HG03571 (cell line): ENCODE measurements at regions not wholly inside any gene's neighbourhood (a gene's known extent, or its start where the extent isn't known, plus 50 kb on each side); places are given as distances from the start of the nearest gene placed in this dataset.
"Not testable (repeated sequence)": the region's sequence is repeated elsewhere in the genome, so short reads cannot be mapped to it uniquely, and the experiment has no call there.

Experiments
- ATAC-seq: cut with Tn5 transposase; IDR thresholded peaks from one replicate; pipeline ENCODE4 v1.9.1; 2021; ENCODE audit not compliant: unreplicated experiment

DNA sequence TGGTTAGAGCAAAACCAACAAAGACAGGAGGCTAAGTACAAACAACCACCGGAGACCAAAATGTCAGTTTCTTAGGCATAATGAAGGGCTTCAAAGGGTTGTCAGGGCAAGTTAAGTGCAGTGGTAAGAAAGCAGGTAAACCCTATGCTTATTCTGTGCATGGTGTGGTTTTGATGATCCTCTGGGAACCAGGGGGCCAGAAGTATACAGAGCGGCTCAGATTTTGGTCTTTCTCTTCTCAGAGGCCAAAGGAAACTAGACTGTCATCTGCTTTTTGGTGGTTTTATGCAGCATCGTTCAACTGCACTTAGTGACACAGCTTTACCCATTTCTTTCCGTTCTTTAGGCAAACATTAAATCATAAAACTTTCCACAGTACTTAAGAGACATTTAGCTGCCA, 332.7 kb upstream of the CELF2 start:
- ATAC-seq = no peak

GRCh38 chr10:10685566-10685965, 332.1 kb upstream of the CELF2 start:
- no peak for ATAC-seq

DNA sequence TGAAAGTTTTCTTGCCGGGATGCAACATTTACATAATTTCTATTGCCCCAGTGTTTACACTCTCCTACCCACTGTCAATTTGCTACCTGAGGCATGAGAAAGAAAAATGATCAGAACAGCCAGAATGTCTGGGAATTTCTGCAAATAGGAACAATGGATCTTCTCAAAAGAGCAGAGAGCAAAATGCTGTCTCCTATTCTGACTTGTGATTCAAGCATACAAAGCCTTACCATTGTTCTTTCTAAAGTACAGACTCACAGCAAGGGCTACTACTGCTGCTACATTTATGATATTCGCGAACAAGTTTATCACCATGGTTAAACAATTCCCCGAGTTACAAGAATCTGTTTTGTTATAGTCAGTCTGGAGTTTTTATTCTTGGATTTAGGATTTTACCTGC, 329.9 kb upstream of the CELF2 start:
- no peak for ATAC-seq

DNA sequence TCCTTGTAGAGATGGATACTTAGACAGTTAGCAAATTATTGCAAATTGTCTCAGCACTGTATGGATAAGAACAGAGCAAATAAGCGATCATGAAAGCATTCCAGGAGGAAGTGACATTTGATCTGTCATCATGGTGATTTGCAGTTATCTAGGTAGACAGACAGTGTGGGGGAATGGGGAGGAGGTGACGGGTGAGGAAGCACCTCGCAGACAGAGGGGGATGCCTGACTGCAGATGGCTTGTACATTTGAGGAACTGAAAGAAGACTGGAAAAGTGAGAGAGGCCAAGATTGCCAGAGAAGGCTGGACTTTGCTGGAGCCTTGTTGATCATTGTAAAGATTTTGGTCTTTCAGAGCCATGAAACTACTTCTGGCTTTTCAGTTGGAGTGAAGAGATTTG, 318.2 kb upstream of the CELF2 start:
- ATAC-seq = no peak

DNA sequence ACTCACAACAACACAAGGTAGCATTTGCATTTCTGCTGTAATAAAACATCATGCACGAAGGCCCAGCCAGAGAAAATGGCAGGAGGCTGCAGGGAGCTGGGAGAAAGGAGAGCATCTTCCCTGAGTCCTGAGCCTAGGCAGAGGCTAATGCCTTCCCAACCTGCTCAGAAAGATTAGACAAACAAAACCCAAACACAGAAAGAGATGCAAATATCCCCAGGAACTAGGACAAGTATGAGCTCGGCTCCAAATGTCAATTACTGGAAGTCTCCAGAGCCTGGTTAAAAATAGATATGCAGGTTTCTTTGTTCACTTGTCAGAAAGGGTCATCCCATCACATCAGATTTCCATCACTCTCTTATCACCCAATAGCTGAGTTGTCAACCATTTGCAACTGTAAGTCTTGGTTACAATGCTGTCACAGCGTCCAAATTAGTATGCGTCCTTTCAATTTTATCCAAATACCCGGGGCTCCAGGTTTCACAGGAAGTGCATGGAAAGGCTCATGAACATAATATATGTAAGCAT, 316.5 kb upstream of the CELF2 start:
- no peak for ATAC-seq

GRCh38 chr10:10702211-10702610, 315.5 kb upstream of the CELF2 start:
- no peak for ATAC-seq

GRCh38 chr10:10703382-10703781, 314.3 kb upstream of the CELF2 start:
- no peak for ATAC-seq

DNA sequence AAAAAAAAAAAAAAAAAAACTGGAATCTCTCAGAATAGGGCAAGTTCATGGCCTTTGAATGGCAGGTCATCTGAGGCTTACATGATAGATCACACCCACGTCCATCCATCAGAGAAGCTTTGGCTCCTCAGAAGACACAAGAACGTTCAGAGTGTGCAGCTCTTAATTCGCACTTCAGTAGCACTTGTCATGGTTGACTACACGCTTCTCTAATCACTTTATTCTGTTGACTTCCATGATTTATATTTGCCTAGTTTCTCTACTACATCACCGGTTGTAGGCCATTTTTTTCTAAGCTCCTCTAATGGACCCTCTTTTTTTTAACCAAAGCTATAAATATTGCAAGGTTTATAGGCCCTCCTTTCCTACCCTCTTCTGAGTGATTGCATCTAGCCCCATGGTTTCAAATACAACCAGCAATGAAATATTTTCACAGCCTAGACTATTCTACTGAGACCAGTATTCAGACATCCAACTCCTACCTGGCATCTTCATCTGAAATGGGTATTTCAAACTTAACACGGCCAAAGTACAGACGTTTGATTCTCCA, 305.4 kb upstream of the CELF2 start:
- no peak for ATAC-seq

DNA sequence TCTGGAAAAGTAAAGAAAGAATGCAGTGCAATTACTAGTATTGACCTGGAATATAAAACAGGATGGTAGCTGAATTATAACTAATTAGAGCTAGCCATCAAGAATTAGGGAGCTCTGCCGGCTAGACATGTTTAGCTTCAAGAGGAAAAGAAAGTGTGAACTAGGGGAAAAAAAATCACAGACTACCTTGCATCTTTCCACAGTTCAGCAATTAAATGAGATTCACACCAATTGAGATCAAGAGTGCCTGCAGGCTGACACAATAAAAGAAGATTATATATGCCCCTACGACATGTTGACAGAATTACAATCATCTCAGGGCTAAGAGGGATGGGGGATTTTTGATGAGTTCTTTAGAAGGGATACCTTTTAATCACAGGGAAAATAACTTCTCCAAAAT, 303.3 kb upstream of the CELF2 start:
- no peak for ATAC-seq

GRCh38 chr10:10716972-10717371, 300.7 kb upstream of the CELF2 start:
- no peak for ATAC-seq

- ATAC-seq = no peak
Measured at GRCh38 chr10:10722422-10722821, 295.2 kb upstream of the CELF2 start.

GRCh38 chr10:10725196-10725595, 292.5 kb upstream of the CELF2 start:
- ATAC-seq = no peak

GRCh38 chr10:10726101-10726500, 291.6 kb upstream of the CELF2 start:
- ATAC-seq = no peak

GRCh38 chr10:10727411-10727810, 290.3 kb upstream of the CELF2 start:
- not testable (repeated sequence) for ATAC-seq

- no peak for ATAC-seq
Measured at GRCh38 chr10:10727812-10728211, 289.9 kb upstream of the CELF2 start.

GRCh38 chr10:10730471-10731043, 287.1 kb upstream of the CELF2 start:
- ATAC-seq = no peak

DNA sequence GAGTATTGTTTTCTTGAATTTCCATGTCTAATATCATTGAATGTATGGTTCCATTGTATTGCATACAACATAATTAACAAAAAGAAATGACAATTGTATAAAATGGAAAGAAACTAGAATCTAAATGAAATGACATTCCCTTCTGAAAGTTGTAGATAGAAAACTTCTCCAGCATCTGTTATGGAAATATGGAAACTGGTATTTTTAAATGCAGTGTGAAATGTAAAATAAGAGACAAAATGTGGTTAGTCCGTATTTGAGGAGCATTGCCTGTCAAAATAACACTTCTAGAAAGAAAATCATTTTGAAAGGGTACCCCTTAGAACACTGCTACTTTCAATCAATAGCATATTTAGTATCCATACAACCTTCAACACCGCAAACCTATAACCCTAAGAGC, 286.3 kb upstream of the CELF2 start:
- ATAC-seq = no peak

GRCh38 chr10:10734356-10735064, 283.2 kb upstream of the CELF2 start:
- no peak for ATAC-seq

GRCh38 chr10:10745291-10745690, 272.4 kb upstream of the CELF2 start:
- ATAC-seq = no peak

DNA sequence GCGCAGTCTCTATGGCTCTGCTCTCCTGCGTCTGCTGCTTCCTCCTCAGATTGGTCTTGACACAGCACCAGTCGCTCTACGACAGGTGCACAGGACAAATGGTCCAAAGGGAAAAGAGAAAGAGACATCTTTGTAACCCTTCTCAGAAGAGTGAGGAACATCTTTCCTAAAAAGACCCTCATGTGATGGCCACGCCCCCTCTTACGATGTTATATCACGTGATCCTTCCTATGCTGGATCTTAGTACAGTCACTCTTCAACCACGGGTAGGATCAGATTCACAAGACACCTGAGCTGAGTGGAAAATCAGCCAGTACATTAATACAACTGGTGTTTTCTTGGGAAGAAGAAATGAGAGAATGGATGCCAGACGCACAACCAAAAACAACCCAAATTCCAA, 262.2 kb upstream of the CELF2 start:
- ATAC-seq = no peak

DNA sequence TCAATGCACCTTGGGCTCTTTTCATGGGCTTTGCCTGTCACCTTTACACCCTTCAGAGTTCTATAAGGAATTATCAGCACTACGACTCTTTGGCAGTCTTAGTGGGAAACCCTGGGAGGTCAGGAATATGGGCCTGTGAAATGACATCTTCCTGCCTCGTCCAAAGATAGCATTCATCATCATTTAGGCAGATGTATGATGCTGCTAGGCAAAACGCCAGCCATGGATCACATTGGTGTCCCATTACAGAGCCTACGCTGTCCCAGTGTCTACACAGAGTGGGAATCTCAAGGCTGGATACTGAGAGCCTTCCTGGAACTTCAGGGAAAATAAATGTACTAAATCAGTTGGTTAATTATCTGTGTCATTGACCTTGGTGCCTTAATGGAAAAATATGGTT, 259.4 kb upstream of the CELF2 start:
- ATAC-seq = no peak

GRCh38 chr10:10759806-10760205, 257.9 kb upstream of the CELF2 start:
- not testable (repeated sequence) for ATAC-seq
